Peyer's patch (tissue), 4 donors: ENCODE measurements at regions not wholly inside any gene's neighbourhood (a gene's known extent, or its start where the extent isn't known, plus 50 kb on each side); places are given as distances from the start of the nearest gene placed in this dataset.

Experiments
- CTCF ChIP-seq, 6 experiments: fragments of 450-650 bp in 4 of 6; fragments of 200-600 bp in 2 of 6; sonication (generic) in 1 of 6; IDR thresholded peaks; one replicate each; pipeline ENCODE4 v1.5.1; 2017 to 2019; ENCODE audit warnings: antibody characterized with exemption in 6 of 6, mild to moderate bottlenecking in 3 of 6, moderate library complexity in 1 of 6
- POLR2A ChIP-seq, 2 donors: fragments of 450-650 bp; IDR thresholded peaks; one replicate each; pipeline ENCODE4 v1.5.1; 2017; ENCODE audit warnings: antibody characterized with exemption in 2 of 2, mild to moderate bottlenecking in 2 of 2, moderate library complexity in 2 of 2

GRCh38 chr10:112024079-112024478 is 159.5 kb downstream of the GPAM start:
- TF ChIP-seq CTCF (IDR thresholded peaks at IDR 0.05) (no peak), POLR2A (IDR thresholded peaks at IDR 0.05) (no peak)
